ENCODE measurements at regions not wholly inside any gene's neighbourhood (a gene's known extent, or its start where the extent isn't known, plus 50 kb on each side); places are given as distances from the start of the nearest gene placed in this dataset.
A peak's percentile ranks its signal among the peaks of the same experiment; 100 is the strongest.

DNA sequence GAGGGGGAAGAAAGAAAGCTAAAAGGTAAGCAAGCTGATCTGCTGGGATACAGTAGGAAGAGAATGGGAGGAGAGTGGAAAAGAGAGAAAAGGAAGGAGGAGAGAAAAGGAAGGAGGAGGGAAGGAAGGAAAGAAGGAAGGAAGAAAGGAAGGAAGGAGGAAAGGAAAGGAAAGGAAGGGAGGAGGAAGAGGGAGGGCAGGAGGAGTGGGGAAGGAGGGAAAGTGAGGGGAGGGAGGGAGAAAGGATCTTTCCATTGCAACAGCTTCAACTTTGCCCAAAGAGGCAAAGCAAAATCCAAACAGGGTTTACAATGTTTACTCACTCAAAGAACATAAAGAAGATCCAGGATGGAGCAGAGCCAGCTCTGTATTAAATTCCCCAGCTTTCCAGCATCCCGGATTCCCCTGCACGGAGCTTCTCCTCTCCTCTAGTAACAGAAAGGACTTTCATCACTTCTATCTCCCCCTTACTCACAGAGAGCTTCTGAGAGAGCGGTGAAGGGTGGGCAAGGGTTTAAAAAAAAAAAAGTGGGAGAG lies 494.2 kb upstream of the PROK2 start:
- no peak for DNase-seq (ENCODE audit: low read depth)
- TF ChIP-seq, protein P1, sequence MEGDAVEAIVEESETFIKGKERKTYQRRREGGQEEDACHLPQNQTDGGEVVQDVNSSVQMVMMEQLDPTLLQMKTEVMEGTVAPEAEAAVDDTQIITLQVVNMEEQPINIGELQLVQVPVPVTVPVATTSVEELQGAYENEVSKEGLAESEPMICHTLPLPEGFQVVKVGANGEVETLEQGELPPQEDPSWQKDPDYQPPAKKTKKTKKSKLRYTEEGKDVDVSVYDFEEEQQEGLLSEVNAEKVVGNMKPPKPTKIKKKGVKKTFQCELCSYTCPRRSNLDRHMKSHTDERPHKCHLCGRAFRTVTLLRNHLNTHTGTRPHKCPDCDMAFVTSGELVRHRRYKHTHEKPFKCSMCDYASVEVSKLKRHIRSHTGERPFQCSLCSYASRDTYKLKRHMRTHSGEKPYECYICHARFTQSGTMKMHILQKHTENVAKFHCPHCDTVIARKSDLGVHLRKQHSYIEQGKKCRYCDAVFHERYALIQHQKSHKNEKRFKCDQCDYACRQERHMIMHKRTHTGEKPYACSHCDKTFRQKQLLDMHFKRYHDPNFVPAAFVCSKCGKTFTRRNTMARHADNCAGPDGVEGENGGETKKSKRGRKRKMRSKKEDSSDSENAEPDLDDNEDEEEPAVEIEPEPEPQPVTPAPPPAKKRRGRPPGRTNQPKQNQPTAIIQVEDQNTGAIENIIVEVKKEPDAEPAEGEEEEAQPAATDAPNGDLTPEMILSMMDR (IDR thresholded peaks at IDR 0.05; ENCODE audit: low read length, missing control alignments) = no peak
- no peak overlapping the region for H3K4me3 ChIP-seq (replicated peaks; ENCODE audit: low read depth, low read length)

DNA sequence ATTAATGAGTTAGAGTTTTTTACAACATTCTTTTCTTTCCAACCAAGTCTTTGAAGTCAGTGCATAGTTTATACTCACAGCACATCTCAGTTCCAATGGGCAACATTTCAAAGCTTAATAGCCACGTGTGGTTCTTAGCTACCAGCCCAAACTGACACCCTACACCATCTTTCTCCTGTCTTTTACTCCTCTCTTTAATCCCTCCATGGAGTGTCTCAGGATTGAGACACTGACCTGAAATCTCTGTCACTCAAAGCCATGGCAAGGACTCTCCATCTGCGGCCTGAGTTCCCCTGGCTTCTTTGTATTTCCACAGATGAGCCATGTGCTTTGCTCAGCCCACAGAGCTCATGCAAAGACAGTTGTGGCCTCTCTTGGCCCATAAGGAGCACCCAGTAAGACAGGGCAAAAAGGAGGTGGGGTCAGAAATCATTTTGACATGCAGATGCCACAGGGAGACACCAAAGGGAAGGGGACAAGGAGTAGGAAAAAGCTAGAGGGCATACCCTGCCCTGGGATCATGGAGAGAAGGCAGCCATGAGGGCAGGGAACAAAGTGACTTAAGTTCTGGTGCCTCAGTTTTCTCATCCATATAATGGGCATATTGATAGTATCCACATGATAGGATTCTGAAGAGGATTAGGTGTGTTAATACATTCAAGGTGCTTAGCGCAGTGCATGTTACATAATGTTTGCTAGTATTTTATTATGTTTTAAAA lies 493.6 kb upstream of the PROK2 start:
- no peak overlapping the region for H3K4me3 ChIP-seq (replicated peaks; ENCODE audit: low read depth, low read length)
- DNase-seq (ENCODE audit: low read depth) = no peak
- TF ChIP-seq, protein P1 (IDR thresholded peaks at IDR 0.05; ENCODE audit: low read length, missing control alignments) = no peak

DNA sequence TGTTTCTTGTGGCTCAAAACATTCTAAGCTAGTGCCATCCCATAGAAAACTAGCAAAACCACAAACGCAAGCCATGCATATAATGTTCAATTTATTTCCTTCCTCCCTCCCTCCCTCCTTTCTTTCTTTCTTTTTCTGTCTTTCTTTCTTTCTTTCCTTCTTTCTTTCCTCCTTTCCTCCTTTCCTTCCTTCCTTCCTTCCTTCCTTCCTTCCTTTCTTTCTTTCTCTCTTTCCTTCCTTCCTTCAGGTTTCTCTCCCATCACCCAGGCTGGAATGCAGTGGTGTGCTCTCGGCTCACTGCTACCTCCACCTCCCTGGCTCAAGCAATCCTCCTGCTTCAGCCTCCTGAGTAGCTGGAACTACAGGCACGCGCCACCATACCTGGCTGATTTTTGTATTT lies 492.8 kb upstream of the PROK2 start:
- no peak for DNase-seq (ENCODE audit: low read depth)
- H3K4me3 ChIP-seq (replicated peaks; ENCODE audit: low read depth, low read length) = no peak overlapping the region
- TF ChIP-seq, protein P1 (IDR thresholded peaks at IDR 0.05; ENCODE audit: low read length, missing control alignments) = no peak

DNA sequence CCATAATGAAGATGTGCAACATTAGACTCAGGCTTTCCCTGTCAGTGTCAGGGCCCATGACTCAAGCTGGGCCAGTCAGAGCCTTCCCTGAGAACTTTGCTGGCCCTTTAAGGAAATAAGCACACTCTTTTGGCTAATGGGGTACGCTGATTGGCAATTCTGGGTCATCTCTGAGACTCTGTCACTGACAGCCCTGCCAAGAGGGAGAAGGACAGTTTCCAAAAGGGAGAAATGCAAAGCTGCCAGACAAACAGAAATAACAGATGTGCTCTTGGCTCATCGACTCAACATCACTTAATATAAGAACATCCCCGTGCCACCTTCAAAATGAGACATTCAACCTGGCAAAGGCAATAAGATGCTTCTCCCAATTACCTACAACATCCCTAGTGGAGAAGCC lies 491.9 kb upstream of the PROK2 start:
- H3K4me3 ChIP-seq (replicated peaks; ENCODE audit: low read depth, low read length) = no peak overlapping the region
- TF ChIP-seq, protein P1 (IDR thresholded peaks at IDR 0.05; ENCODE audit: low read length, missing control alignments) = no peak
- no peak for DNase-seq (ENCODE audit: low read depth)

DNA sequence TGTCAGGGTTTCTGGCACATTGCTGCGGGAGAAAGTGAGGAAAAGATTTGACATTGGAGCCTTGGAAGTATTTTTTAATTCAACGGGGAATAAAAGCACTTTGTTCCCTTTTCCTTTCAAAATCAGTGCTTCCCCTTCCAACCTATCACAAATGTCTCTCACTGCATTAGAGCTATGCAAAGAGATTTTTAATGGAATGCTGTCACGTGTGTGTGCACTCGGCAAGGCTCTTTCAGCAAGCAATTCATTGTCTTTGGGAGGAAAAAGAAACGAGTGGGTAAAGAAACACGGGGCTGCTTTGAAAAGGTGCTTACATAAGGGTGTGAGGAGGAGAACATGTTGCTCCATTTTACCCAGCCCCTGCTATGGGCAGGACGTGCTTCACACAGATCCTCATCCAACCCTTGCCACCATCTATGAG lies 490.4 kb upstream of the PROK2 start:
- no peak overlapping the region for H3K4me3 ChIP-seq (replicated peaks; ENCODE audit: low read depth, low read length)
- no peak for DNase-seq (ENCODE audit: low read depth)
- TF ChIP-seq, protein P1 (IDR thresholded peaks at IDR 0.05; ENCODE audit: low read length, missing control alignments) = no peak

DNA sequence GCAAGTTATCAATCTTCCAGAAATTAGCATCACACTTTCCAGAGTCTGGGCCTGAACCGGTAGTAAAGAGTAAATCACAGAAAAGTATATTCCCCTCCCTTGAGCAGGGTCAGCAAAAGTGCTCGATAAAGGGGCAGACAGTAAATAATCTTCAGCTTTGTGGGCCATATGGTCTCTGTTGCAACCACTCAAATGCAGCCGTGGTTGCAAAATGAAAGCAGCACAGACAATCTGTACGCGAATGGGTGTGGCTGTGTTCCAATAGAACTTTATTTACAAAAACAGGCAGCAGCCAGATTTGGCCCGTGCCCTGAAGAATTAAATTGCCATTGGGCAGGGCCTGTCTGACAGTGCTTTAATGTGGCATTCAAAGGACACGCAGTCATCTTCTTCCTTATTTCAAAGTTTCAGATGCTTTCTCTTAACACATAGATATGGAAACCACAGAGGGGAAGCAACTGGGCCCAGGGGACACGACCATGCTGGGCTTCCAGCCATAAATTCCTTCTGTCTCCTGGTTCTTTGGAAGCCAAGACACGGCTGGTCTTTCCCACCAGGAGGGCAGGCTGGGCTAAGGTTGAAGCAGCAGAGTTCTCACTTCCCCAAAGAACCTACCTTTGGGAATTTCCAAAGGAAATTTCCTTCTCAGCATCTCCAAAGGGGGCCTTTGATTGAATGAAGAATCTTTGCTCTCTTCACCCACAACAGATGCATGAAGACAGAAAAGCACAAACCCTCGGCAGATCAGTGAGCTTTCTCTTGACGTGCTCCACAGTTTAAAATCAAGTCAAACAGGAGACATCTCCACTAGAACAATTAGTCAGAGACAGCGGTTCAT lies 489.8 kb upstream of the PROK2 start:
- DNase-seq (ENCODE audit: low read depth) = peak; percentile 85
- peak overlapping the region; percentile 4 for H3K4me3 ChIP-seq (replicated peaks; ENCODE audit: low read depth, low read length)
- TF ChIP-seq, protein P1 (IDR thresholded peaks at IDR 0.05; ENCODE audit: low read length, missing control alignments) = no peak

Measured in fibroblast of pulmonary artery (primary cell).